Fibroblast of skin of scalp (primary cell): ENCODE measurements at regions not wholly inside any gene's neighbourhood (a gene's known extent, or its start where the extent isn't known, plus 50 kb on each side); places are given as distances from the start of the nearest gene placed in this dataset.
A peak's percentile ranks its signal among the peaks of the same experiment; 100 is the strongest.
"Not testable (repeated sequence)": the region's sequence is repeated elsewhere in the genome, so short reads cannot be mapped to it uniquely, and the experiment has no call there.

Experiments used
- DNase-seq: peaks from one replicate; pipeline ENCODE4 v3.0.0-alpha.2; 2013

- peak; percentile 85 for DNase-seq
Measured at GRCh38 chr5:42949348-42950115, 90.6 kb downstream of the ANXA2R start.

DNA sequence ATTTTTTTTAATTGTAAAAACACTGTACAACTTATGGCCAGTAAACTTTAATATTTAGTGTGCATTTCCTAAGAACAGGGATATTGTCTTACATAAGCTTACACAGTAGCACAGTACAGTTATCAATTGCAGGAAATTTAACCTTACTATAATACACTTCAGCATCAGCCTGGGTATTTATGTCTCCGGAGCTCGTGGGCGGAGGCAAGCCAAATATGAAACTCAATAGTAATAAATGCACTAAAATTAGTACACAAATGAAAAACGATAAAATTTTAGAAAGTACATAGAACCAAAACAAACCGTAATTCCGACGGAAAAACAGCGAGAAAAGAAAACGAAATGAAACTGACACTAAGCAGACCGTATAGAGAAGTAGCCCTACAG, 91.2 kb downstream of the ANXA2R start:
- no peak for DNase-seq

DNA sequence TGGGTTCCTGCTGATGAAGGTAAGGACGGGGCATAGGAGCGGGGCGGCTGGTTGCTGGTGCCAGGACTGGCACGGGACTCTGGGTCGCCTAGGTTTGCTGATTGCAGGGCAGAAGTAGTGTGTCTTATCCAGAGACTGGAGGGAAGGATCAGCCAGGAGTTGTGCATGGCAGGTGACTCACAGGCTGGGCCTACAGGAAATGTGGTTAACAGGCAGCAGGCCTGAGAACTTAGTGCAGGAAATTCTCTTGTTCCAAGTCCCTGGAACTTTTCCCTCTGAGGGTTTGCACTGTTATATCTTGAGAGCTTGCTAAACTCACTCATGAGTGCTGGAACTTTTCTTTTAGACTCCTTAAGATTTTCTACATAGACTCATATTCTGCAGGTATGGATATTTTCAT, 95.1 kb downstream of the ANXA2R start:
- peak; percentile 80 for DNase-seq

DNA sequence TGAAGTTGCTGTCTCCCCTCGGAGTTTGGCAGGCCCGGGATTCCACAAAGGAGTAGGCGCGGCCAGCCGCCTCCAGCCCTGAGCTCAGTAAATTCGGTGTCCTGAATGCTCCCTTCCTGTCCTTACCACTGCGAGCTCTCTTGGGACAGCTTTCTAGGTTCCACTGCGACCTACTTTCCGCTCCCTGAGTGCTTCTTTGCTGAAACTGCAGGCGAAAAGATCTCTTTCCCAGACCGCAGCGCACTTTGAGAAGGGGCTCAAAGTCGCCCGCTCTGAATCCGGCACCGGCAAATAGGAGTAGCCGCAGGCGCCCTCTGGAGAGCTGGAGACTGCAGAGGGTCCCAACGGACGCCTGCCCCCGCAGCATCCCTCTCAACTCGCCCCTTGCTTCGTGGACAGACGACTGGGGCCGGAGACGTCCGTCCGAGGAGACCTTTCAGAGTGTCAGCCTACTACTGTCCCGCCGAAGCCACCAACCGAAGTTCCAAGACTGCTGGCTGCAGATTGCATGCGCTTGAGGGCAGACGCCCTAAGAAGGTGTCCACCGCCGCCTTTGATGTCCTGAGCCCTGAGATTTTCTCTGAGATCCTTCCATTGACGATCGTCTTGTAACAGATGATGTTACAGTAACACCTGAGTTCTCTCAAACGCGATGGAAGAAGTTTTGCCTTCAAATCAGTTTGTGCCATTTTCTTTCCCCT, 96.0 kb downstream of the ANXA2R start:
- DNase-seq = peak; percentile 12

DNA sequence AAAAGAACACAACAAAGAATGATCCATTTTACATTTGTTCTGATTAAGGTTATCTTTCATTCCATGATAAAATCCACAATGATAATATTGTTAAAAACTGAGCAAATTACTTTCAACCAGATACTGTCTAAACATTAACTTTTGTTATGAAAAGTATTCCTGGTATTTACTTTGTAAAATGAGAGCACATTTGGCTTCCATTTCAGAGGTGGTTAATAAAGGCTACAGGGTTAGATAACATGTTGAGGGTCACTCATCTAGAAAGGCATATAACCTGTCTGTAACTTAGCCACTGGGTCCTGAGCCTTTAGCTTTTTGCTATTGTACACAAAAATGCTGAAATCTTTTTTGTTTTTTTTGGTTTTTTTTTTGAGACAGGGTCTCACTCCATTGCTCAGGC, 99.3 kb downstream of the ANXA2R start:
- no peak for DNase-seq

GRCh38 chr5:42932011-42932410, 108.1 kb downstream of the ANXA2R start:
- DNase-seq = not testable (repeated sequence)

DNA sequence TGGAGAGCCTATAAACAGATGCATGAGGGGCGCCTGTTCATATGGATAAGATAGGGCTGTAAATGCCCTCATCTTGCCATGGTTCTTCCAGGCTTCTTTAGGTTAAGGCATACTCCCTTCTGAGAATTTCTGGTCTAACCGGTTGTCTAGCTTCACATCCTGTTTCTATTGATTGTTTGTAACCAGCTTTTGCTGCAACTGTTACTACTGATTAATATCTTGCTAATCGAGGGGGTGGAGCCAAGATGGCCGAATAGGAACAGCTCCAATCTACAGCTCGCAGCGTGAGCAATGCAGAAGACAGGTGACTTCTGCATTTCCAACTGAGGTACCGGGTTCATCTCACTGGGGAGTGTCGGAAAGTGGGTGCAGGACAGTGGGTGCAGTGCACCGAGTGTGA, 108.7 kb downstream of the ANXA2R start:
- not testable (repeated sequence) for DNase-seq

DNA sequence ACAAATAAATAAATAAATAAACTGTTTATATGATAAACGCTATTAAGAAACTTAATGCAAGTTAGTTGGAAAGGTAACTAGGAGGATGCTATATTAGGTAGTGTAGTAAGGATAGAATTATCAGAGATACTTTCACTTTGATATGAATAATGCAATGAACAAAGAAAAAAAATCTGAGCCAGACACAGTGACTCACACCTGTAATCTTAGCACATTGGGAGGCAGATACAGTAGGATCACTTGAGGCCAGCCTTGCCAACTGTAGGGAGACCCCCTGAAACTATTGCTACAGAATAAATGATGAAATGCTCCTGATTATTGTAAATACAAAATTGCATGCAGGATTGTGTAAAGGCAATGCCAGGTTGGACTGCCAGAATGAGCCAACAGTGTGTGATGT, 109.2 kb downstream of the ANXA2R start:
- no peak for DNase-seq

DNA sequence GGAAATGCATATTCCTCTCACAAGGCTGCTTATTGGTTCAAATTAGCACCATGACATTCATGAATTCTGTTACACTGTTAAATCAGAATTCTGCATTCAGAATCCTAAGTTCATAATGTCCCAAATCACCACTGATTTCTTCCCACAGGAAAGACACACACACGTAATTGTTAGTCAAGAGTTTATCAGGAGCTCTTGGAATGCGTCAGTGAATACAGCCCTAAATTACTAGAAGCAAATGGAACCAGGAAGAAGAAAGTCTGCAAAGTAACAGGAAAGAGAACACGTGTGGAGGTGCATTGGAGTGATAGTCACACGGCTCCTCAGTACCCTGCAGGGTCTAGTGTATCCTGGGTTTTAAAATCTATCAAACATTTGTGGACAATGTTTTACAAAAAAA, 110.2 kb downstream of the ANXA2R start:
- DNase-seq = no peak

DNA sequence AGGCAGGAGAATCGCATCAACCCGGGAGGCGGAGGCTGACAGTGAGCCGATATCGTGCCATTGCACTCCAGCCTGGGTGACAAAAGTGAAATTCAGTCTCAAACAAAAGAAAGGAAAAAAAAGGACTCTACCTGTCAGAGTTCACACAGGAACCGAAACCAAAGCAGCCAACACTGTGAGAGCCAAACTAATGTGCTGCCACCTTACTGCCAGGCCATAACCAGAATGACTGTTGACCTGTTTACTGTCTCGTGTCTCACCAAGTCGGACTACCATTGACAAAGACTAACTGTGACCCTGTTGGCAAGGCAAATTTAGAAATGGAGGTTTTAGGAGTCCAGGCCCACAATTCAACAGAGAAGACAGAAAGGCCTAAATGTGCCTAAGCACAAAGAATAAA, 112.4 kb downstream of the ANXA2R start:
- DNase-seq = no peak

DNA sequence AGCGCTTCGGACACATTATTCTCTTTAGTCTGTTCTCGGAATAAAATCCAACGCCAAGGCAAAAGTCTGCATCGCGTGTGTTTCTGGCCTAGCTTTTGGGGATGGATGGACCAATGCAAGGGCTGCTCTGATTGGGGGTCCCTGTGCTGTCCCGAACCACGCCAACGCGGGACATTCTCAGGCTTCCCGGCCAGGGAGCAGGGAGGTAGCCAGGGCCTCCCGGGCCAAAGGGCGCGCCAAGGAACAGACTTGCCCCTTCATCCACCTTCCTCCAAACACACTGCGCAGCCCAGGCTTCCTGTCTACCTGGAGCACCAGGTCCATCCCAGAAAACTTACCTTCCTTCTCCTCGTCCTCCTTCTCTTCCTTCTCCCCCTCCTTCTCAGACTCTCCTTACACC, 113.0 kb upstream of the SELENOP start:
- no peak for DNase-seq

DNA sequence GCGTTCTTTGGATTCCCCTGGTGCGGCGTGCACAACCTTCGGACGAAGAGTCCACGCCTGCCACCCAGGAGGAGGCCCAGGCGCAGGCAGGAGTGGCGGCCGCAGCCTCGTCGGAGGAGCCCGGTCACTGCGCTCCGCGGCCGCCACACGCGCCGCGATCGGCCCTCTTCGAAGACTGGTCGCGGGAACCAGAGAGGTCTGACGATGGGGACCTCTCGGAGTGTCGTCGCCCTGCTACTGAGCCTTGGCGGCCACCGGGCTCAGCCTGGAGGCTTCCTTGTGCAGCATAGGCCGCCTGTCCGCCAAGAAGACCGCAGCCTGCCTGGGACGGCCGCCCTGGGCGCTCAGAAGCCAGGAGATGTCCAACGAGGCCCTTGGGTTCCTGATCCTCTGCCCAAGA, 112.5 kb upstream of the SELENOP start:
- DNase-seq = no peak

GRCh38 chr5:42923710-42924109, 112.0 kb upstream of the SELENOP start:
- no peak for DNase-seq

- no peak for DNase-seq
Measured at GRCh38 chr5:42919600-42919999, 107.9 kb upstream of the SELENOP start.

GRCh38 chr5:42915306-42915866, 103.7 kb upstream of the SELENOP start:
- no peak for DNase-seq

GRCh38 chr5:42912184-42912798, 100.6 kb upstream of the SELENOP start:
- peak; percentile 57 for DNase-seq

- peak; percentile 89 for DNase-seq
Measured at GRCh38 chr5:42908509-42909488, 97.1 kb upstream of the SELENOP start.

DNA sequence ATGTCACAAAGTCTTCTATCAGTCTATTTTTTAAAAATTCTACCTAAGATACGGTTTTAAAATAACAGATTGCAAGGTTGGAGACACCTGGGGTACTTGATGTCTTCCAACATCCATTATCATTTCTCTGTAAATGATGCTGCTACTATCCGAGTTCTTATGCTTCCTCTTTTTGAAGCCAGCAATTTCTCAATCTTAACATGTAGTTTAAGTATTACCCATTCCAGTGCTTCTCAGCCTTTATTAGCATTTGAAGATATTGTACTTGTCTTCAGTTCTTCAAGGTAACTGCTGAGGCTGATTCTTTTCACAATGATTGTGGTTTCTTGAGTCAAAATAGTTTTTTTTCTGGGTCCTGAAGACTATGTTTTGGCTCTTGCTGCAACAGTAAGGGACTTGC, 96.4 kb upstream of the SELENOP start:
- no peak for DNase-seq

DNA sequence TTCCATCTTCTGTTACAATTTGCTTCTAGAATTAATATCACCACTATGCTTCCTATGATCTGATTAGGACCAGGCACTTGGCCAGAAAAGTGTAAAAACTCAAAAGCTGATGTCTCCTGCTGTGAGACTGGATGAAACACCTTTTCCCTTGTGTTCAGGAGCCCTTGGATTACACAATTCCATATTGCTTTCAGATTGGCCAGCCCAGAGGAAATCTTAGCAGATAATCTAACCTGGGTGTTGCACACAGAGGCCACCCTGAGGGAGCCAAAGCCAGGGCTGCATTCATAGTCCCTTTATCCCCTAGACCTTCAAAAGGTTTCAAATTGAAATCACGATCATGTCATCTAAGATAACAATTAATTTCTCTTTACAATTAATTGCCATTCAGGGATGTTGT, 94.1 kb upstream of the SELENOP start:
- DNase-seq = no peak

GRCh38 chr5:42900734-42901133, 89.0 kb upstream of the SELENOP start:
- DNase-seq = no peak

GRCh38 chr5:42898760-42899159, 87.1 kb upstream of the SELENOP start:
- no peak for DNase-seq

DNA sequence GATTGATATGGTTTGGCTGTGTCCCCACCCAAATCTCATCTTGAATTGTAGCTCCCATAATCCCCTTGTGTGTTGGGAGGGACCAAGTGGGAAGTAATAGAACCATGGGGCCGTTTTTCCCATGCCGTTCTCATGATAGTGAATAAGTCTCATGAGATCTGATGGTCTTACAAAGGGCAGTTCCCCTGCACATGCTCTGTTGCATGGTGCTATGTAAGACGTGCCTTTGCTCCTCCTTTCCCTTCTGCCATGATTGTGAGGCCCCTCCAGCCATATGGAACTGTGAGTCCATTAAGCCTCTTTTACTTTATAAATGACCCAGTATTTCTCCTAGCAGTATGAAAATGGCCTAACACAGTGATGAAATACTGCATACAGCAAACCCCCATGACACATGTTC, 84.8 kb upstream of the SELENOP start:
- DNase-seq = no peak
